Activated CD4-positive, alpha-beta T cell treated with anti-CD3 and anti-CD28 coated beads, Interleukin-2, Interleukin-4, amounts not matched to agents 100 ng/mL and 50 ng/mL, durations not matched to agents 16 hours and 8 hours (primary cell): ENCODE measurements at regions not wholly inside any gene's neighbourhood (a gene's known extent, or its start where the extent isn't known, plus 50 kb on each side); places are given as distances from the start of the nearest gene placed in this dataset.

Source experiments
- DNase-seq: peaks from one replicate; pipeline ENCODE4 v3.0.0-alpha.2; 2020; ENCODE audit warnings: low spot score

GRCh38 chr19:29096896-29097295 lies 116.1 kb downstream of the UQCRFS1 start:
- no peak for DNase-seq

- DNase-seq, result no peak
Measured at GRCh38 chr19:29093553-29093908, 119.4 kb downstream of the UQCRFS1 start.

GRCh38 chr19:29092712-29093552 lies 120.0 kb downstream of the UQCRFS1 start:
- DNase-seq, result no peak

GRCh38 chr19:29090783-29091526 lies 122.0 kb downstream of the UQCRFS1 start:
- DNase-seq, result no peak

GRCh38 chr19:29089315-29089870 lies 123.6 kb downstream of the UQCRFS1 start:
- no peak for DNase-seq

- no peak for DNase-seq
Measured at GRCh38 chr19:29088761-29089160, 124.2 kb downstream of the UQCRFS1 start.

GRCh38 chr19:29086646-29087045 lies 126.3 kb downstream of the UQCRFS1 start:
- no peak for DNase-seq

GRCh38 chr19:29086182-29086581 lies 126.8 kb downstream of the UQCRFS1 start:
- no peak for DNase-seq

GRCh38 chr19:29085630-29086029 lies 127.3 kb downstream of the UQCRFS1 start:
- no peak for DNase-seq

- no peak for DNase-seq
Measured at GRCh38 chr19:29085206-29085605, 127.7 kb downstream of the UQCRFS1 start.

- DNase-seq, result peak; percentile 6
Measured at GRCh38 chr19:29084266-29084665, 128.7 kb downstream of the UQCRFS1 start.

GRCh38 chr19:29083863-29084262 lies 129.1 kb downstream of the UQCRFS1 start:
- no peak for DNase-seq

- no peak for DNase-seq
Measured at GRCh38 chr19:29079356-29080032, 133.5 kb downstream of the UQCRFS1 start.

- DNase-seq, result no peak
Measured at GRCh38 chr19:29076963-29077362, 136.0 kb downstream of the UQCRFS1 start.

GRCh38 chr19:29076161-29076560 lies 136.8 kb downstream of the UQCRFS1 start:
- no peak for DNase-seq

GRCh38 chr19:29075149-29075548 lies 137.8 kb downstream of the UQCRFS1 start:
- no peak for DNase-seq

- DNase-seq, result no peak
Measured at GRCh38 chr19:29074579-29074978, 138.4 kb downstream of the UQCRFS1 start.

GRCh38 chr19:29067831-29068230 lies 145.1 kb downstream of the UQCRFS1 start:
- DNase-seq, result no peak

GRCh38 chr19:29062475-29063435 lies 150.2 kb downstream of the UQCRFS1 start:
- DNase-seq, result no peak

GRCh38 chr19:29060813-29061364 lies 152.1 kb downstream of the UQCRFS1 start:
- DNase-seq, result no peak

- no peak for DNase-seq
Measured at GRCh38 chr19:29056535-29056934, 156.4 kb downstream of the UQCRFS1 start.
